ENCODE measurements at regions not wholly inside any gene's neighbourhood (a gene's known extent, or its start where the extent isn't known, plus 50 kb on each side); places are given as distances from the start of the nearest gene placed in this dataset.

DNA sequence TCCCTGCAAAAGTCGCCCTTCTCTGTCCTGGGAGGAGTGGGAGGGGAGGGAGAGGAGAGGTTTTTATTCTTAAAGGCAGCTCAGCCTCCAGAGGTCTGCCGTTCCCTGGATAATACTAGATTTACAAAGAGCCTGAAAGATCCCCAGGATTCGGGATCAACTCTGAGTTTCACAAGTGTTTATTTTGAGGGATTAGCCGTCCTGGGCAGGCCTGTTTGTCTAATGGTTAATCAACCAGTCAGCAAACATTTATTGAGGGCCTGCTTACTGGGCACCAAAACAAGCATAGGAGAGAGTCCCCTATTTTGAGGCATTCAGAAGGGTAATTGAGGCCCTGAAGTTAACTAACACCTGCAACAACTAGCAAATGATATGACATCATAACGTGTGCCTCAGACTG is 152.6 kb upstream of the SLC1A4 start:
- TF ChIP-seq SUZ12 (IDR thresholded peaks at IDR 0.05; ENCODE audit: extremely low read depth, insufficient read depth, insufficient read length) = no peak
- TF ChIP-seq ZNF274 (IDR thresholded peaks at IDR 0.05; ENCODE audit: low read depth, low read length) = no peak
